ENCODE measurements at regions not wholly inside any gene's neighbourhood (a gene's known extent, or its start where the extent isn't known, plus 50 kb on each side); places are given as distances from the start of the nearest gene placed in this dataset.
"Not testable (repeated sequence)": the region's sequence is repeated elsewhere in the genome, so short reads cannot be mapped to it uniquely, and the experiment has no call there.

DNA sequence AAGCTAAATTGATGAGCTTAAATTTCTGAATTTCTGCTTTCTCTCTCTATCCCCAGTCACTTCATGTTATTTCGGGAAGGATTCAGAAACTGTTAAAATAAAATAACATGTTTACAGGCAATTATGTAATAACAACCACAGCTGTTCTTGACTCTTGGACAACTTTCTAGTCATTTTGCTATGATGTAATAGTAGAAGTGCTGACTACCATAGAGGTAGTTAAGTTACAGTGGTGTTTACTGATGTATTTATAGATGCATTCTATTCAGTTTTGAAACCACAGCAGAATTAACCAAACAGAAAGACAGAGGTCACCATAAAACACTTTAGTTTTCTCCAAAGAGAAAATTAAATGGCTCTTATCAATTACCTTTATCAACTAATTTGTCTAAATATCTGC is 1292.0 kb upstream of the CHAC2 start:
- Histone ChIP-seq H3K4me3 (no peak overlapping the region), H3K4me2 (peak overlapping the region in 2 of 11 experiments; percentile 38 to 59; a peak in 3 of 22 replicates), H3K9me3 (replicated peaks in 1 of 11) (no peaks in the 10 kb centered on the region), H3K27ac (peak overlapping the region in 2 of 11 experiments; percentile 3 to 75; a peak in 2 of 22 replicates), H3K36me3 (no peaks in the 10 kb centered on the region), H4K20me1 (no peaks in the 10 kb centered on the region), H3K27me3 (no peaks in the 10 kb centered on the region), H3K4me1 (peaks cover 0 to 36% (median 0%) of the 10 kb centered on the region in 10 experiments; a peak in 4 of 20 replicates), H3K9ac (no peak overlapping the region)
- TF ChIP-seq Cebpa-rat (IDR thresholded peaks at IDR 0.05): no peak

DNA sequence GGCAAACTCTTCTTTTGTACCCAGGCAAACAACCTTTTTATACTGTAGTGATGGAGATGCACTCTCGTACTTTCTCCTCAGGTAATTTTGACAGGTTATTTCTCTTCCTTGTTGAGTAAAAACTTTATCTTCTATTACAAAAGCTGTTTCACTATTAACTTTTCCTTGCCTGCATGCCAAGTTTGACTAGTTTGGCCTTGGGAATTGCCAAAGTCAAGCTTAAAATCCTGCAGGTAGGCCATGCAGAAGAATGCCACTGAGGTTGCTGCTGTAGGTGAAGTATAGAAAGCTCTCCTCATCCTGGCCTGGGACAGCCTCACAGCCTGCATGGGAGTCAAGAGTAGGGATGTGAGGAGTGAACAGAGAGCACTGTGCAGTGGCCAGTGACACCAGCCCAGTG is 1293.5 kb upstream of the CHAC2 start:
- Histone ChIP-seq H3K4me3 (no peak overlapping the region), H3K27me3 (no peaks in the 10 kb centered on the region)

DNA sequence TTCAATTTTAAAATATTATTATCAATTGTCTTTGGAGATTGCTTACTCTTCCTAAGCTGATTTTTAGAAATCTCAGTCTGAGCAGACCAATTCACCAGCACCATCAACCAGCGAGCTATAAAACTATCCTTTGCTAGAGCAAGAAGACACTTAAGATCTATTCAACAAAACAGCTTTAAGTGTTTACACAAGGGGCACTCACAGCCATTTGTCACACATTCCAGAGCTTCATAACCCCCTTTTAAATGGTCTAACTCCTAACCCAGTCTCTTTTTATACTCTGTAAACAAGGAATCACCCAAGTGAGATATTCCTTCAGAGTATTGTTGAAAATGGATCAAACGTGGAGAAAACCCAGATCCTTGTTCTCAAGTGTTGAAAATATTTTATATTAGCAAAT is 1294.1 kb upstream of the CHAC2 start:
- H3K4me1 ChIP-seq: peaks cover 0 to 34% (median 0%) of the 10 kb centered on the region in 10 experiments; a peak in 4 of 20 replicates
- no peak overlapping the region for H3K27ac ChIP-seq
- no peaks in the 10 kb centered on the region for H3K9me3 ChIP-seq (replicated peaks in 1 of 11)
- no peak overlapping the region for H3K9ac ChIP-seq
- no peaks in the 10 kb centered on the region for H3K27me3 ChIP-seq
- no peak for TF ChIP-seq Cebpa-rat (IDR thresholded peaks at IDR 0.05)
- no peaks in the 10 kb centered on the region for H4K20me1 ChIP-seq
- H3K4me2 ChIP-seq: no peak overlapping the region
- H3K4me3 ChIP-seq: no peak overlapping the region
- no peaks in the 10 kb centered on the region for H3K36me3 ChIP-seq

More for the DNA sequence above, 1293.5 kb upstream of the CHAC2 start:
- TF ChIP-seq Cebpa-rat (IDR thresholded peaks at IDR 0.05): no peak
- Histone ChIP-seq H4K20me1 (no peaks in the 10 kb centered on the region), H3K9me3 (replicated peaks in 1 of 11) (no peaks in the 10 kb centered on the region), H3K4me2 (no peak overlapping the region; a peak in 1 of 22 replicates), H3K9ac (no peak overlapping the region), H3K36me3 (no peaks in the 10 kb centered on the region), H3K27ac (peak overlapping the region in 1 of 11 experiments; percentile 75; a peak in 1 of 22 replicates), H3K4me1 (peaks cover 0 to 34% (median 0%) of the 10 kb centered on the region in 10 experiments; a peak in 4 of 20 replicates)

DNA sequence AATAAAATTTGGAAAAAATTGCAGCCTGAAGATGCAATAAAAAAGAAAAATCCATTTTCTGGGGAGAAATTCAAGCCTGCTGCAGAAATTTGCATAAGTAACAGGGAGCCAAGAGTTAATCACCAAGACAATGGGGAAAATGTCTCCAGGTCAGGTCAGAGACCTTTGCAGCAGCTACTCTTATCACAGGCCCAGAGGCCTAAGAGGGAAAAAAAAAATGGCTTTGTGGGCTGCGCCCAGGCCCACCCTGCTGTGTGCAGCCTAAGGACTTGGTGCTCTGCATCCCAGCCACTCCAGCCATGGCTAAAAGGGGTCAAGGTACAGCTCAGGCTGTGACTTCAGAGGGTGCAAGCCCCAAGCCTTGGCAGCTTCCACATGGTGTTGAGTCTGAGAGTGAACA is 1297.1 kb upstream of the CHAC2 start:
- not testable (repeated sequence) for H3K9ac ChIP-seq; H3K4me2 ChIP-seq; H3K27me3 ChIP-seq; H3K36me3 ChIP-seq; H4K20me1 ChIP-seq; H3K27ac ChIP-seq; H3K9me3 ChIP-seq (replicated peaks in 1 of 11); H3K4me3 ChIP-seq
- peaks cover 0 to 13% (median 0%) of the 10 kb centered on the region in 10 experiments; a peak in 4 of 20 replicates for H3K4me1 ChIP-seq

DNA sequence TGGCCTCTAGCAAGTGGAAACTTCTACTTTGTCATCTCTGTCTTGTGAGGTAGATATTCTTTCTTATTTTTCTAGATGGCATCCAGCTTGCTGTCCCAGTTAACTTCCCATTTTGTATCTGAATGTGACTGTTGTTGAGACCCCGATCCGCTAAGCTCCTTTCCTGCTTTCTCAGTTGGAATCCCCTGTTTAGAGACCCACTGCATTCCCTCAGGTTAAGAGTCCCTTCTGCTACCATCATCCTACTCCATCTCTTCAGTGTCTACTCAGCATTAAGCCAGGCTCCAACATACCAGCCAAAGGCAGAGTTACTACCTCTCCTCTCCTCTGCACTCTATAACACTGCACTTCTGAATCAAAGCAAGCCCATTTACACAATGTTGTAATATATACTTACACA is 1300.4 kb upstream of the CHAC2 start:
- H3K36me3 ChIP-seq: no peaks in the 10 kb centered on the region
- TF ChIP-seq Cebpa-rat (IDR thresholded peaks at IDR 0.05): no peak

DNA sequence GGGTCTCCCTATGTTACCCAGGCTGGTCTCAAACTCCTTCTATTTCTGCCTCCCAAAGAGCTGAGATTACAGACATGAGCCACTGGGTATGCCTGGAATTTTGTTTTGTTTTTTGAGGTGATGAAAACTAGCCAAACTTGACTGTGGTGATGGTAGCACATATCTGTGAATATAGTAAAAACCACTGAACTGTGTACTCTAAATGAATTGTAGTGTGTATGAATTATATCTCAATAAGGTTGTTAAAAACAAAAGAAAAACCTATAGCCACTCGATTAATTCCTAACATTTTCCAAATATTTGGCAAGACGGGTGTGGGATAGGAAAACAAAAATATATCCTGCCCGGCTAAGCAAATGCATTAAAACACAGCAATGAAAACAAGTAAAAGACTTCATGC is 1302.3 kb upstream of the CHAC2 start:
- no peak overlapping the region for H3K27ac ChIP-seq
- no peaks in the 10 kb centered on the region for H3K9me3 ChIP-seq (replicated peaks in 1 of 11)
- no peak for TF ChIP-seq Cebpa-rat (IDR thresholded peaks at IDR 0.05)
- no peaks in the 10 kb centered on the region for H3K27me3 ChIP-seq
- H3K4me1 ChIP-seq: no peaks in the 10 kb centered on the region
- no peak overlapping the region for H3K4me2 ChIP-seq
- no peaks in the 10 kb centered on the region for H4K20me1 ChIP-seq
- no peaks in the 10 kb centered on the region for H3K36me3 ChIP-seq
- no peak overlapping the region for H3K9ac ChIP-seq
- no peak overlapping the region for H3K4me3 ChIP-seq

More for the DNA sequence above, 1300.4 kb upstream of the CHAC2 start:
- Histone ChIP-seq H4K20me1 (no peaks in the 10 kb centered on the region), H3K4me1 (no peaks in the 10 kb centered on the region), H3K4me3 (no peak overlapping the region), H3K9me3 (replicated peaks in 1 of 11) (no peaks in the 10 kb centered on the region), H3K27me3 (no peaks in the 10 kb centered on the region), H3K27ac (no peak overlapping the region), H3K4me2 (no peak overlapping the region), H3K9ac (no peak overlapping the region)

DNA sequence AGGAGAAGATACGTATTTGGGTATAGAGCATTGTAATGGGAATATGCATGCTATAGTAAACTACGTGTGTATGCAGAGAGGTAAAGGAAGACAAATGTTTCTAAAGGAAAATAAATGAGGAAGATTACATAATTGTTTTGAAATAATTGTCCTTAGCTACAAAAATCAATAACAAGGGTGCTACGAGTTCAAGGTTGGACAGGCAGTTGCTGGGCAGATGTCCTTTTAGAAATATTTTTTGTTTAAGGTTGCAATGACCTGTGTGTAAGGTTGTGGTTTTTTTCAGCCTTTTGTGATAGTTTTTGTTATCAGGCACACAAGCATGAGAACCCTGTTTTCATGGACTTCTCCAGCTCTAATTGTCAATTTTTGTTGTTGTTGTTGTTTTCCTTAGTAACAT is 1304.1 kb upstream of the CHAC2 start:
- no peak overlapping the region for H3K4me2 ChIP-seq
- H3K4me1 ChIP-seq: no peaks in the 10 kb centered on the region
- H3K9ac ChIP-seq: no peak overlapping the region
- no peak overlapping the region for H3K27ac ChIP-seq
- H4K20me1 ChIP-seq: no peaks in the 10 kb centered on the region
- TF ChIP-seq Cebpa-rat (IDR thresholded peaks at IDR 0.05): no peak
- no peaks in the 10 kb centered on the region for H3K36me3 ChIP-seq
- H3K9me3 ChIP-seq (replicated peaks in 1 of 11): no peaks in the 10 kb centered on the region
- no peak overlapping the region for H3K4me3 ChIP-seq
- H3K27me3 ChIP-seq: no peaks in the 10 kb centered on the region

DNA sequence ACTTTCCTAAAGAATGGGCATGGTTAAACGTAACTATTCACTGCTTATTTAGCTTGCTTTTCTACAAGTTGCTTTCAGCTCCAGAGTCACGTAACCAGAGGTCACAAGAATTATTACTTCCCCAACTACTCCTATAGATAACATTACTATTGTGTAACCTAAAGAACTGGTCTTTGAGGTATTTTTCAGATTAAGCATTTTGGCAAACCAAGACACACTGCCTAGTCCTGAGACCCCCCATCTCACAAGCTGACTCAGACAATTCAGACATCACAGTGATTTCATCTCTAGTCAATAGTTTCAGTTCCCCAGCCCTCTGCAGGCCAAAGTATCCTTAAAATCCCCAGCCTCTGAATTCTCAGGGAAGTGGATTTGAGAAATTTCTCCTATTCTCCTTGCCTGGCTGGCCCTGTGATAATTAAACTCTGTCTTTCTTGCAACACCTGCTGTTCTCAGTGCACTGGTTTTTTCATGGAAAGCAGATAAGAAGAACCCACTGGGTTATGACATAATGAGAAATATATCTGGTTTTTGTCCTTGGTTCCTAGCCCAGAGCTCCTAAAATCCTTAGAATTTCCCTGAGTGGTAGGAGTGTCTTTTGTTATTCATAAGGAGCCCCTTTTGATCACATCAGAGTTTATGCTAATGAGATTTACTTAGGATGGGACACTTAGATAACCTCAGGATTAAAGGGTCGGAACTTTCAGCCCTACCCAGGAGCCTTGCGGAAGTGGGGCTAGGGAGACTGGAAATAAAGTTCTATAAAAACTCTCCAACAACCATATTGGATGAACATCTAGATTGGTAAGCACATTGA is 1310.8 kb upstream of the CHAC2 start:
- Histone ChIP-seq H3K9me3 (replicated peaks in 1 of 11) (no peaks in the 10 kb centered on the region), H3K36me3 (no peaks in the 10 kb centered on the region), H3K4me1 (peaks cover 0 to 12% (median 0%) of the 10 kb centered on the region in 10 experiments; a peak in 4 of 20 replicates), H3K27ac (no peak overlapping the region), H3K4me3 (no peak overlapping the region), H3K9ac (no peak overlapping the region), H3K27me3 (no peaks in the 10 kb centered on the region), H4K20me1 (no peaks in the 10 kb centered on the region), H3K4me2 (peak overlapping the region in 2 of 11 experiments; percentile 35 to 41; a peak in 3 of 22 replicates)
- no peak for TF ChIP-seq Cebpa-rat (IDR thresholded peaks at IDR 0.05)

DNA sequence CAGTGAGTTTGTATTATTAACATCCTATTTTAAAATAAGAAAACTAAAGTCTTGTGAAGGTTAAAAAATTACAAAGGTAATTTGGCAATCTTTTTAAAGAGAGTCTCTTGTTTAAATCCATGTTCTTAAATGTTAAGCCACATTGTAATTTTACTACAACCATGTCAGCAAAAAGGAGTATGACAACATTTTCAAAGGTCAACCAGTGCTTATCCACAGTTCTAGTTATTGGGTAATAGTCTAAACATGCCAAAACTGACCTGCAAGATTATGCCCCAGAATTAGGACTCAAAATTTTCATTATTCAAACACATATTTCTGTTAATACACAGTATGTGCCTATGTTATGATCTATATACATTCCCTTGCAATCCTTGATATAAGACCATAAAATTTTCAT is 1312.6 kb upstream of the CHAC2 start:
- no peak overlapping the region for H3K4me3 ChIP-seq
- no peaks in the 10 kb centered on the region for H4K20me1 ChIP-seq
- H3K9me3 ChIP-seq (replicated peaks in 1 of 11): no peaks in the 10 kb centered on the region
- H3K4me2 ChIP-seq: no peak overlapping the region
- no peaks in the 10 kb centered on the region for H3K27me3 ChIP-seq
- no peak overlapping the region for H3K9ac ChIP-seq
- TF ChIP-seq Cebpa-rat (IDR thresholded peaks at IDR 0.05): no peak
- peaks cover 0 to 12% (median 0%) of the 10 kb centered on the region in 10 experiments; a peak in 4 of 20 replicates for H3K4me1 ChIP-seq
- no peak overlapping the region for H3K27ac ChIP-seq
- H3K36me3 ChIP-seq: no peaks in the 10 kb centered on the region

DNA sequence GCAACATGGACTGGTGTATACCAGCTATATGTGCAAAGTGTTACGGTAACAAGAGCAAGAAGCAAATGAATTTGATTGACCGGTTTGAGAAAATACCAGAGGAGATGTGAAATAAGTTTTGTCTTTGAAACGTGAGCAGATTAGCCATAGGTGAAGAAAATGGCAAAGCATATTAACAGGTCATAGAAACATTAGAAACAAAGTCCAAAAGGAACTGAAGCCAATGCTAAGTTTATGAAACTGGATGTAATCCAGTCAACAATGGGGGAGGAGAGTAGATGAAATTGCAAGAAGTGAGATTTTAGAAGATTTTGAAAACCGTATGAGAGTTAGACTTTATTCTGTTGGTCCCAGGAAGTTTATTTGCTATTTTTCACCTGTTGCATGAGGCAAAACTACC is 1315.4 kb upstream of the CHAC2 start:
- no peaks in the 10 kb centered on the region for H3K27me3 ChIP-seq
- peaks cover 0 to 12% (median 0%) of the 10 kb centered on the region in 10 experiments; a peak in 4 of 20 replicates for H3K4me1 ChIP-seq
- H3K36me3 ChIP-seq: no peaks in the 10 kb centered on the region
- H3K27ac ChIP-seq: no peak overlapping the region
- no peak for TF ChIP-seq Cebpa-rat (IDR thresholded peaks at IDR 0.05)
- H3K9me3 ChIP-seq (replicated peaks in 1 of 11): no peaks in the 10 kb centered on the region
- H4K20me1 ChIP-seq: no peaks in the 10 kb centered on the region
- no peak overlapping the region for H3K4me3 ChIP-seq
- no peak overlapping the region for H3K9ac ChIP-seq
- H3K4me2 ChIP-seq: no peak overlapping the region
